ENCODE measurements at regions not wholly inside any gene's neighbourhood (a gene's known extent, or its start where the extent isn't known, plus 50 kb on each side); places are given as distances from the start of the nearest gene placed in this dataset.

DNA sequence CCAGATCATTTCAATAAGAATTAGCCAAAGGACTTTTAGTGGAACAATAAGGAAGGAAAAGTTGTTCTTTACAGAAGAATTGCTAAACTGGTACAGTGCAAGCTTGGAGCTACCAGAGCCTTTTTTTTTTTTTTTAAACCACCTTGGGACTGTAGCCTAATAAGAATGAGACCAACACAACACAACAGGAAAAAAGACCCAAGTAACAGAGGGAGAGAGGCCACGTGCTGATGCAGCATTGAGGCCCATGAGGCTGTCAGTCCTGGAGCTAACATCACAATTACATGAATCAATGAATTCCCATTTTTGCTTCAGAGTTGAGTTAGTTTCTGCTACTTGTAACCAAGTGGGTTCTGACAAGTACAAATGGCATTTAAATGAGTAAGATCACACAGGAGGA lies 149.0 kb upstream of the EEA1 start:
- TF ChIP-seq EZH2 (IDR thresholded peaks at IDR 0.05; ENCODE audit: insufficient read depth, poor library complexity, severe bottlenecking) = no peak
- no peak for TF ChIP-seq EZH2phosphoT487 (IDR thresholded peaks at IDR 0.05; ENCODE audit: insufficient read depth, low read depth)
